ENCODE measurements at regions not wholly inside any gene's neighbourhood (a gene's known extent, or its start where the extent isn't known, plus 50 kb on each side); places are given as distances from the start of the nearest gene placed in this dataset.

- Histone ChIP-seq H3K9me3 (ENCODE audit: control insufficient read depth in 1 of 2, insufficient read depth in 1 of 2, low read depth in 1 of 2, low read length in 2 of 2) (peaks cover 9 to 25% of the 10 kb centered on the region in 2 experiments; a peak in 2 of 4 replicates), H3K36me3 (ENCODE audit: control insufficient read depth in 1 of 2, insufficient read depth in 2 of 2, low read length in 2 of 2) (no peaks in the 10 kb centered on the region), H3K79me2 (ENCODE audit: insufficient read depth, low read length) (no peaks in the 10 kb centered on the region), H3K27me3 (ENCODE audit: insufficient read depth, low read length) (no peaks in the 10 kb centered on the region), H3K9ac (ENCODE audit: low read length) (no peak overlapping the region), H4K20me1 (ENCODE audit: insufficient read depth) (no peaks in the 10 kb centered on the region; the same call in 1 of the 2 replicates), H3K27ac (ENCODE audit: low read depth, low read length) (no peak overlapping the region), H3K9me2 (ENCODE audit: insufficient read depth) (no peaks in the 10 kb centered on the region), H3K4me2 (ENCODE audit: low read length) (no peak overlapping the region), H2AFZ (ENCODE audit: low read depth, low read length, poor library complexity, severe bottlenecking) (no peak overlapping the region), H3K4me3 (replicated peaks in 1 of 2; ENCODE audit: low read depth in 1 of 2, low read length in 2 of 2) (no peak overlapping the region), H3K4me1 (ENCODE audit: control insufficient read depth in 1 of 2, insufficient read depth in 2 of 2, low read length in 2 of 2) (no peaks in the 10 kb centered on the region)
- RAD21 ChIA-PET (ENCODE audit: low non-redundant PET in 1 of 2, low total read pairs in 2 of 2, uncharacterized antibody in 2 of 2, unreplicated experiment in 2 of 2) = no interaction called here
- no peak for TF ChIP-seq SRF (IDR thresholded peaks at IDR 0.05; ENCODE audit: low read depth)
- no peak for TF ChIP-seq RAD21 (IDR thresholded peaks at IDR 0.05; ENCODE audit: low read depth)
- no peak for TF ChIP-seq CEBPB (IDR thresholded peaks at IDR 0.05; ENCODE audit: low read depth)
- TF ChIP-seq TCF7L2 (IDR thresholded peaks at IDR 0.05; ENCODE audit: borderline replicate concordance, extremely low read depth, insufficient read depth, insufficient read length) = no peak
- TF ChIP-seq POLR2AphosphoS5 (IDR thresholded peaks at IDR 0.05; ENCODE audit: low read depth, low read length) = no peak
- TF ChIP-seq EZH2phosphoT487 (IDR thresholded peaks at IDR 0.05; ENCODE audit: borderline replicate concordance) = no peak
- TF ChIP-seq EGR1 (IDR thresholded peaks at IDR 0.05; ENCODE audit: low read depth) = no peak
- TF ChIP-seq ZNF274 (IDR thresholded peaks at IDR 0.05; ENCODE audit: low read depth, low read length) = no peak
- no peak for TF ChIP-seq ZBTB33 (IDR thresholded peaks at IDR 0.05; ENCODE audit: extremely low read depth, insufficient replicate concordance, low read length)
- TF ChIP-seq CTCF (IDR thresholded peaks at IDR 0.05 in 2 of 3, conservative IDR thresholded peaks at IDR 0.05 in 1 of 3; ENCODE audit: borderline replicate concordance in 1 of 3, insufficient read depth in 1 of 3, low read depth in 2 of 3, low read length in 2 of 3) = no peak
- TF ChIP-seq ZFX (IDR thresholded peaks at IDR 0.05) = no peak
- no peak for TF ChIP-seq ATF3 (IDR thresholded peaks at IDR 0.05)
- TF ChIP-seq REST (IDR thresholded peaks at IDR 0.05; ENCODE audit: low read depth) = no peak
- CTCF ChIA-PET = no interaction called here
- DNase-seq (ENCODE audit: low read depth, low spot score) = no peak
- POLR2A ChIA-PET = no interaction called here
- BruUV-seq (replicated peaks) = no TSS peak
- intact Hi-C loops (cut with micrococcal nuclease) = no loop called here
- ATAC-seq = no peak
These were observed 856.5 kb downstream of the GATA3 start for GRCh38 chr10:8911032-8911431.

All from HCT116 (cell line).